HUES6 (cell line): ENCODE measurements at regions not wholly inside any gene's neighbourhood (a gene's known extent, or its start where the extent isn't known, plus 50 kb on each side); places are given as distances from the start of the nearest gene placed in this dataset.

ENCODE experiments used
- H3K27ac ChIP-seq: 2 replicates; pipeline ENCODE4 v1.7.0; 2013; ENCODE audit warnings: low read depth, mild to moderate bottlenecking, low read length, inconsistent platforms
- H3K27me3 ChIP-seq: 2 replicates; pipeline ENCODE4 v1.6.1; 2013; ENCODE audit warnings: low read length; ENCODE audit not compliant: control insufficient read depth, insufficient read depth
- H3K36me3 ChIP-seq: 2 replicates; pipeline ENCODE4 v1.6.1; 2013; ENCODE audit warnings: low read length; ENCODE audit not compliant: control insufficient read depth, insufficient read depth
- H3K4me1 ChIP-seq: 2 replicates; pipeline ENCODE4 v1.6.1; 2013; ENCODE audit warnings: low read length; ENCODE audit not compliant: control insufficient read depth, insufficient read depth
- H3K4me3 ChIP-seq: 2 replicates; pipeline ENCODE4 v1.5.1; 2013; ENCODE audit warnings: low read depth, low read length
- H3K9ac ChIP-seq: one replicate; pipeline ENCODE4 v1.6.1; 2013; ENCODE audit warnings: mild to moderate bottlenecking, low read length
- H3K9me3 ChIP-seq: 2 replicates; pipeline ENCODE4 v1.6.1; 2013; ENCODE audit warnings: low read depth, low read length; ENCODE audit not compliant: control insufficient read depth, insufficient read depth

GRCh38 chr7:8998762-8999161 is 565.4 kb downstream of the NXPH1 start:
- no peaks in the 10 kb centered on the region for H3K9me3 ChIP-seq
- no peak overlapping the region for H3K9ac ChIP-seq
- no peak overlapping the region for H3K27ac ChIP-seq
- no peaks in the 10 kb centered on the region for H3K36me3 ChIP-seq
- H3K4me3 ChIP-seq = no peak overlapping the region
- no peaks in the 10 kb centered on the region for H3K4me1 ChIP-seq
- H3K27me3 ChIP-seq = no peaks in the 10 kb centered on the region

GRCh38 chr7:9013940-9014339 is 580.5 kb downstream of the NXPH1 start:
- Histone ChIP-seq H3K4me1 (peaks cover 18% of the 10 kb centered on the region), H3K9me3 (0 out of 2 replicates have a peak, but pooled peaks cover 2% of the 10 kb centered on the region), H3K27ac (peak overlapping the region; percentile 49), H3K27me3 (no peaks in the 10 kb centered on the region), H3K36me3 (no peaks in the 10 kb centered on the region), H3K4me3 (peak overlapping the region; percentile 21; the same call in 1 of the 2 replicates), H3K9ac (no peak overlapping the region)

GRCh38 chr7:9017286-9017685 is 583.9 kb downstream of the NXPH1 start:
- peaks cover 18% of the 10 kb centered on the region for H3K4me1 ChIP-seq
- no peaks in the 10 kb centered on the region for H3K27me3 ChIP-seq
- no peak overlapping the region for H3K4me3 ChIP-seq
- no peak overlapping the region for H3K9ac ChIP-seq
- no peak overlapping the region for H3K27ac ChIP-seq
- H3K36me3 ChIP-seq = no peaks in the 10 kb centered on the region
- H3K9me3 ChIP-seq = no peaks in the 10 kb centered on the region

GRCh38 chr7:9022456-9022855 is 589.0 kb downstream of the NXPH1 start:
- Histone ChIP-seq H3K4me3 (no peak overlapping the region), H3K36me3 (no peaks in the 10 kb centered on the region), H3K9ac (no peak overlapping the region), H3K4me1 (peaks cover 5% of the 10 kb centered on the region; the same call in 1 of the 2 replicates), H3K27ac (no peak overlapping the region), H3K9me3 (no peaks in the 10 kb centered on the region), H3K27me3 (no peaks in the 10 kb centered on the region)

GRCh38 chr7:9023675-9024294 is 590.4 kb downstream of the NXPH1 start:
- Histone ChIP-seq H3K4me3 (no peak overlapping the region), H3K27ac (no peak overlapping the region), H3K9me3 (no peaks in the 10 kb centered on the region), H3K27me3 (no peaks in the 10 kb centered on the region), H3K9ac (no peak overlapping the region), H3K4me1 (no peaks in the 10 kb centered on the region), H3K36me3 (no peaks in the 10 kb centered on the region)

- H3K27me3 ChIP-seq = no peaks in the 10 kb centered on the region
- no peak overlapping the region for H3K9ac ChIP-seq
- no peak overlapping the region for H3K27ac ChIP-seq
- H3K36me3 ChIP-seq = no peaks in the 10 kb centered on the region
- H3K4me3 ChIP-seq = no peak overlapping the region
- no peaks in the 10 kb centered on the region for H3K9me3 ChIP-seq
- H3K4me1 ChIP-seq = no peaks in the 10 kb centered on the region
These were observed 592.7 kb downstream of the NXPH1 start for GRCh38 chr7:9026121-9026520.

- Histone ChIP-seq H3K9me3 (no peaks in the 10 kb centered on the region), H3K27ac (no peak overlapping the region), H3K4me3 (no peak overlapping the region), H3K27me3 (no peaks in the 10 kb centered on the region), H3K9ac (no peak overlapping the region), H3K36me3 (no peaks in the 10 kb centered on the region), H3K4me1 (no peaks in the 10 kb centered on the region)
These were observed 594.6 kb downstream of the NXPH1 start for GRCh38 chr7:9028012-9028411.

GRCh38 chr7:9029681-9030530 is 596.5 kb downstream of the NXPH1 start:
- Histone ChIP-seq H3K4me1 (no peaks in the 10 kb centered on the region), H3K36me3 (no peaks in the 10 kb centered on the region), H3K9ac (no peak overlapping the region), H3K27ac (no peak overlapping the region), H3K9me3 (no peaks in the 10 kb centered on the region), H3K27me3 (no peaks in the 10 kb centered on the region), H3K4me3 (no peak overlapping the region)

- Histone ChIP-seq H3K4me3 (no peak overlapping the region), H3K9ac (no peak overlapping the region), H3K27me3 (no peaks in the 10 kb centered on the region), H3K27ac (no peak overlapping the region), H3K9me3 (no peaks in the 10 kb centered on the region), H3K4me1 (no peaks in the 10 kb centered on the region), H3K36me3 (no peaks in the 10 kb centered on the region)
These were observed 597.6 kb downstream of the NXPH1 start for GRCh38 chr7:9030976-9031375.

- Histone ChIP-seq H3K4me1 (no peaks in the 10 kb centered on the region), H3K4me3 (no peak overlapping the region), H3K27ac (no peak overlapping the region), H3K9me3 (no peaks in the 10 kb centered on the region), H3K27me3 (no peaks in the 10 kb centered on the region), H3K9ac (no peak overlapping the region), H3K36me3 (no peaks in the 10 kb centered on the region)
These were observed 598.0 kb downstream of the NXPH1 start for GRCh38 chr7:9031386-9031785.

GRCh38 chr7:9036080-9036479 is 602.7 kb downstream of the NXPH1 start:
- no peaks in the 10 kb centered on the region for H3K4me1 ChIP-seq
- H3K9ac ChIP-seq = no peak overlapping the region
- no peak overlapping the region for H3K27ac ChIP-seq
- no peaks in the 10 kb centered on the region for H3K9me3 ChIP-seq
- H3K27me3 ChIP-seq = no peaks in the 10 kb centered on the region
- no peaks in the 10 kb centered on the region for H3K36me3 ChIP-seq
- H3K4me3 ChIP-seq = no peak overlapping the region
